ENCODE measurements at regions not wholly inside any gene's neighbourhood (a gene's known extent, or its start where the extent isn't known, plus 50 kb on each side); places are given as distances from the start of the nearest gene placed in this dataset.

DNA sequence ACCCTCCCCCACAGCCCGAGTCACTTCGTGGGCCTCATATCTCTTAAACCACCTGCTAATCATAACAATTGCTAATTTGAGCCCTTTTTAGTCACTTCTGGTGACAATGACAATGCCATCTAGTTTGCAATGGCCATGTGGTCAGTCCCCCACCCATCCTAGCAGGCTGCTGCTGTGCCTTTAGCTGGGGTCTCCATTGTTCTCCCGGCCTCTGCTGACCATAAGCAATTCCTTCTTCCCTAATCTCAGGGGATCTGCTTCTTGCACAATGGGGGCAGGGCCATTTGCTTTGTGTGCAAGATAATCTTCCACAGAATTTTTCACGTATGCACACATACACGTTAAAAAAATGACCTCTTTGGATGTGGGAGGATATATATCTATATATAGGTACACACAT, 406.1 kb upstream of the ONECUT1 start:
- intact Hi-C loops (cut with micrococcal nuclease): no loop called here

GRCh38 chr15:53193149-53193548, 403.0 kb upstream of the ONECUT1 start:
- Histone ChIP-seq H3K27me3 (ENCODE audit: control insufficient read depth in 2 of 2, insufficient read depth in 2 of 2, low read length in 2 of 2) (peaks cover 0 to 7% of the 10 kb centered on the region in 2 donors), H3K27ac (ENCODE audit: low read depth in 1 of 2, low read length in 2 of 2) (no peak overlapping the region), H3K4me2 (replicated peaks; ENCODE audit: extremely low read depth, low read length, poor library complexity, severe bottlenecking) (no peak overlapping the region), H3K79me2 (ENCODE audit: insufficient read depth, low read length) (no peaks in the 10 kb centered on the region), H3K9me3 (replicated peaks in 1 of 2; ENCODE audit: control insufficient read depth in 1 of 2, insufficient read depth in 1 of 2, low read length in 2 of 2) (no peaks in the 10 kb centered on the region), H2AFZ (ENCODE audit: insufficient read depth, low read depth, low read length, poor library complexity, severe bottlenecking) (no peak overlapping the region), H3K4me1 (ENCODE audit: control insufficient read depth in 1 of 2, insufficient read depth in 2 of 2, low read length in 2 of 2) (no peaks in the 10 kb centered on the region), H4K20me1 (ENCODE audit: insufficient read depth, low read length) (no peaks in the 10 kb centered on the region), H3K36me3 (replicated peaks in 1 of 2; ENCODE audit: control insufficient read depth in 1 of 2, insufficient read depth in 2 of 2, low read length in 2 of 2) (no peaks in the 10 kb centered on the region), H3K4me3 (replicated peaks in 1 of 3; ENCODE audit: low read depth in 2 of 3, low read length in 3 of 3) (no peak overlapping the region), H3K9ac (ENCODE audit: insufficient read depth, low read length, poor library complexity, severe bottlenecking) (no peak overlapping the region)
- no CpG with 5 or more reads among the region's 2 CpGs for WGBS (ENCODE audit: insufficient coverage)
- Mint-ChIP-seq H3K36me3 (no peaks in the 10 kb centered on the region), H3K27me3 (ENCODE audit: low read depth in 3 of 3) (peaks cover 11 to 17% (median 15%) of the 10 kb centered on the region in 3 donors), H3K4me1 (peaks cover 4% of the 10 kb centered on the region), H3K9me3 (peaks cover 0 to 5% (median 0%) of the 10 kb centered on the region in 7 donors), H3K27ac (no peak overlapping the region), H3K4me3 (no peak overlapping the region)
- TF ChIP-seq, protein P1, sequence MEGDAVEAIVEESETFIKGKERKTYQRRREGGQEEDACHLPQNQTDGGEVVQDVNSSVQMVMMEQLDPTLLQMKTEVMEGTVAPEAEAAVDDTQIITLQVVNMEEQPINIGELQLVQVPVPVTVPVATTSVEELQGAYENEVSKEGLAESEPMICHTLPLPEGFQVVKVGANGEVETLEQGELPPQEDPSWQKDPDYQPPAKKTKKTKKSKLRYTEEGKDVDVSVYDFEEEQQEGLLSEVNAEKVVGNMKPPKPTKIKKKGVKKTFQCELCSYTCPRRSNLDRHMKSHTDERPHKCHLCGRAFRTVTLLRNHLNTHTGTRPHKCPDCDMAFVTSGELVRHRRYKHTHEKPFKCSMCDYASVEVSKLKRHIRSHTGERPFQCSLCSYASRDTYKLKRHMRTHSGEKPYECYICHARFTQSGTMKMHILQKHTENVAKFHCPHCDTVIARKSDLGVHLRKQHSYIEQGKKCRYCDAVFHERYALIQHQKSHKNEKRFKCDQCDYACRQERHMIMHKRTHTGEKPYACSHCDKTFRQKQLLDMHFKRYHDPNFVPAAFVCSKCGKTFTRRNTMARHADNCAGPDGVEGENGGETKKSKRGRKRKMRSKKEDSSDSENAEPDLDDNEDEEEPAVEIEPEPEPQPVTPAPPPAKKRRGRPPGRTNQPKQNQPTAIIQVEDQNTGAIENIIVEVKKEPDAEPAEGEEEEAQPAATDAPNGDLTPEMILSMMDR (IDR thresholded peaks at IDR 0.05): no peak
- no peak for DNase-seq
- intact Hi-C loops (cut with micrococcal nuclease): no loop called here

More for the DNA sequence above, 406.1 kb upstream of the ONECUT1 start:
- Histone ChIP-seq H3K79me2 (ENCODE audit: insufficient read depth, low read length) (no peaks in the 10 kb centered on the region), H3K9ac (ENCODE audit: insufficient read depth, low read length, poor library complexity, severe bottlenecking) (no peak overlapping the region), H3K4me1 (ENCODE audit: control insufficient read depth in 1 of 2, insufficient read depth in 2 of 2, low read length in 2 of 2) (no peaks in the 10 kb centered on the region), H3K4me2 (replicated peaks; ENCODE audit: extremely low read depth, low read length, poor library complexity, severe bottlenecking) (no peak overlapping the region), H3K27me3 (ENCODE audit: control insufficient read depth in 2 of 2, insufficient read depth in 2 of 2, low read length in 2 of 2) (peaks cover 0 to 7% of the 10 kb centered on the region in 2 donors), H2AFZ (ENCODE audit: insufficient read depth, low read depth, low read length, poor library complexity, severe bottlenecking) (no peak overlapping the region), H3K9me3 (replicated peaks in 1 of 2; ENCODE audit: control insufficient read depth in 1 of 2, insufficient read depth in 1 of 2, low read length in 2 of 2) (no peaks in the 10 kb centered on the region), H3K27ac (ENCODE audit: low read depth in 1 of 2, low read length in 2 of 2) (no peak overlapping the region), H4K20me1 (ENCODE audit: insufficient read depth, low read length) (no peaks in the 10 kb centered on the region), H3K36me3 (replicated peaks in 1 of 2; ENCODE audit: control insufficient read depth in 1 of 2, insufficient read depth in 2 of 2, low read length in 2 of 2) (no peaks in the 10 kb centered on the region), H3K4me3 (replicated peaks in 1 of 3; ENCODE audit: low read depth in 2 of 3, low read length in 3 of 3) (no peak overlapping the region)
- 67% methylated on average over 3 of the region's 5 CpGs for WGBS (ENCODE audit: insufficient coverage)
- no peak overlapping the region for H3K27ac Mint-ChIP-seq
- no peak for DNase-seq
- no peaks in the 10 kb centered on the region for H3K36me3 Mint-ChIP-seq
- H3K4me3 Mint-ChIP-seq: no peak overlapping the region
- TF ChIP-seq, protein P1 (IDR thresholded peaks at IDR 0.05): no peak
- peaks cover 0 to 2% (median 0%) of the 10 kb centered on the region in 7 donors for H3K9me3 Mint-ChIP-seq
- H3K4me1 Mint-ChIP-seq: peaks cover 4% of the 10 kb centered on the region
- peaks cover 11 to 23% (median 15%) of the 10 kb centered on the region in 3 donors for H3K27me3 Mint-ChIP-seq (ENCODE audit: low read depth in 3 of 3)

Measured in CD14-positive monocyte (primary cell).